Skeletal muscle tissue (tissue), 3 donors: ENCODE measurements at regions not wholly inside any gene's neighbourhood (a gene's known extent, or its start where the extent isn't known, plus 50 kb on each side); places are given as distances from the start of the nearest gene placed in this dataset.

Experiments used
- H3K27ac ChIP-seq: one replicate; pipeline ENCODE4 v1.7.0; 2013; ENCODE audit warnings: mild to moderate bottlenecking, low read depth, low read length, inconsistent platforms
- H3K27me3 ChIP-seq, 3 donors: one replicate each; pipeline ENCODE4 v1.7.0; 2013; ENCODE audit warnings: low read length in 3 of 3; ENCODE audit not compliant: control insufficient read depth in 3 of 3, insufficient read depth in 3 of 3
- H3K36me3 ChIP-seq, 3 donors: one replicate each; pipeline ENCODE4 v1.7.0; 2013; ENCODE audit warnings: low read length in 3 of 3; ENCODE audit not compliant: control insufficient read depth in 3 of 3, insufficient read depth in 3 of 3
- H3K4me1 ChIP-seq, 3 donors: one replicate each; pipeline ENCODE4 v1.7.0; 2013; ENCODE audit warnings: low read length in 3 of 3, mild to moderate bottlenecking in 3 of 3; ENCODE audit not compliant: control insufficient read depth in 3 of 3, insufficient read depth in 3 of 3
- H3K4me3 ChIP-seq, 3 donors: one replicate each; pipeline ENCODE4 v1.7.0; 2013; ENCODE audit warnings: low read length in 3 of 3
- H3K9ac ChIP-seq, 3 donors: one replicate each; pipeline ENCODE4 v1.7.0; 2013; ENCODE audit warnings: low read length in 3 of 3, mild to moderate bottlenecking in 3 of 3, moderate library complexity in 2 of 3, low read depth in 1 of 3
- H3K9me3 ChIP-seq, 3 donors: one replicate each; pipeline ENCODE4 v1.7.0; 2013; ENCODE audit warnings: low read length in 3 of 3; ENCODE audit not compliant: control insufficient read depth in 3 of 3
- donor health status: Osteomylitis.

GRCh38 chr2:144224472-144224871 is 295.4 kb downstream of the ZEB2 start:
- Histone ChIP-seq H3K4me1 (peaks cover 0 to 4% (median 3%) of the 10 kb centered on the region in 3 donors), H3K27ac (no peak overlapping the region), H3K9me3 (no peaks in the 10 kb centered on the region), H3K27me3 (no peaks in the 10 kb centered on the region), H3K9ac (no peak overlapping the region), H3K36me3 (no peaks in the 10 kb centered on the region), H3K4me3 (no peak overlapping the region)

- H3K27ac ChIP-seq, result no peak overlapping the region
- H3K4me1 ChIP-seq, result peaks cover 3 to 4% (median 3%) of the 10 kb centered on the region in 3 donors
- H3K9me3 ChIP-seq, result no peaks in the 10 kb centered on the region
- H3K9ac ChIP-seq, result no peak overlapping the region
- H3K27me3 ChIP-seq, result no peaks in the 10 kb centered on the region
- H3K4me3 ChIP-seq, result no peak overlapping the region
- no peaks in the 10 kb centered on the region for H3K36me3 ChIP-seq
Observed at GRCh38 chr2:144219979-144220378, 299.9 kb downstream of the ZEB2 start.

- H3K9me3 ChIP-seq, result no peaks in the 10 kb centered on the region
- H3K27ac ChIP-seq, result no peak overlapping the region
- no peak overlapping the region for H3K9ac ChIP-seq
- no peak overlapping the region for H3K4me3 ChIP-seq
- no peaks in the 10 kb centered on the region for H3K36me3 ChIP-seq
- H3K27me3 ChIP-seq, result no peaks in the 10 kb centered on the region
- H3K4me1 ChIP-seq, result peaks cover 3 to 4% (median 3%) of the 10 kb centered on the region in 3 donors
Observed at GRCh38 chr2:144217853-144218633, 301.9 kb downstream of the ZEB2 start.

GRCh38 chr2:144215701-144216675 is 303.9 kb downstream of the ZEB2 start:
- Histone ChIP-seq H3K4me3 (no peak overlapping the region), H3K27ac (no peak overlapping the region), H3K36me3 (no peaks in the 10 kb centered on the region)

GRCh38 chr2:144215207-144215606 is 304.7 kb downstream of the ZEB2 start:
- Histone ChIP-seq H3K27ac (no peak overlapping the region), H3K4me1 (peaks cover under 1 to 3% (median under 1%) of the 10 kb centered on the region in 3 donors), H3K27me3 (no peaks in the 10 kb centered on the region)

More at GRCh38 chr2:144215701-144216675, 303.9 kb downstream of the ZEB2 start:
- no peak overlapping the region for H3K9ac ChIP-seq
- H3K27me3 ChIP-seq, result no peaks in the 10 kb centered on the region
- peaks cover 3 to 4% (median 3%) of the 10 kb centered on the region in 3 donors for H3K4me1 ChIP-seq
- H3K9me3 ChIP-seq, result no peaks in the 10 kb centered on the region

GRCh38 chr2:144213797-144214196 is 306.1 kb downstream of the ZEB2 start:
- Histone ChIP-seq H3K36me3 (no peaks in the 10 kb centered on the region), H3K9me3 (no peaks in the 10 kb centered on the region), H3K4me1 (peaks cover 0 to 3% (median 0%) of the 10 kb centered on the region in 3 donors), H3K27ac (no peak overlapping the region), H3K9ac (no peak overlapping the region), H3K27me3 (no peaks in the 10 kb centered on the region), H3K4me3 (no peak overlapping the region)

More at GRCh38 chr2:144215207-144215606, 304.7 kb downstream of the ZEB2 start:
- Histone ChIP-seq H3K4me3 (no peak overlapping the region), H3K36me3 (no peaks in the 10 kb centered on the region), H3K9ac (no peak overlapping the region), H3K9me3 (no peaks in the 10 kb centered on the region)

GRCh38 chr2:144211826-144212225 is 308.1 kb downstream of the ZEB2 start:
- H3K4me1 ChIP-seq, result no peaks in the 10 kb centered on the region
- H3K9ac ChIP-seq, result no peak overlapping the region
- no peaks in the 10 kb centered on the region for H3K27me3 ChIP-seq
- peaks cover 0 to 9% (median 2%) of the 10 kb centered on the region in 3 donors for H3K36me3 ChIP-seq
- H3K27ac ChIP-seq, result no peak overlapping the region
- H3K4me3 ChIP-seq, result no peak overlapping the region
- no peaks in the 10 kb centered on the region for H3K9me3 ChIP-seq

- Histone ChIP-seq H3K27ac (no peak overlapping the region), H3K4me3 (no peak overlapping the region), H3K36me3 (peaks cover 0 to 9% (median 2%) of the 10 kb centered on the region in 3 donors), H3K4me1 (no peaks in the 10 kb centered on the region), H3K9me3 (no peaks in the 10 kb centered on the region), H3K27me3 (no peaks in the 10 kb centered on the region), H3K9ac (no peak overlapping the region)
Observed at GRCh38 chr2:144211065-144211464, 308.9 kb downstream of the ZEB2 start.

GRCh38 chr2:144210076-144210475 is 309.8 kb downstream of the ZEB2 start:
- H3K27me3 ChIP-seq, result no peaks in the 10 kb centered on the region
- no peak overlapping the region for H3K4me3 ChIP-seq
- no peak overlapping the region for H3K27ac ChIP-seq
- no peaks in the 10 kb centered on the region for H3K9me3 ChIP-seq
- no peaks in the 10 kb centered on the region for H3K4me1 ChIP-seq
- no peak overlapping the region for H3K9ac ChIP-seq
- H3K36me3 ChIP-seq, result peaks cover 0 to 9% (median 2%) of the 10 kb centered on the region in 3 donors
